Heart left ventricle (tissue), 16 donors: ENCODE measurements at regions not wholly inside any gene's neighbourhood (a gene's known extent, or its start where the extent isn't known, plus 50 kb on each side); places are given as distances from the start of the nearest gene placed in this dataset.

Source experiments
- ATAC-seq, 4 donors: fragments of 200-7000 bp; cut with Tn5 transposase; one replicate each; pipeline ENCODE4 v1.9.1; 2020 to 2022; ENCODE audit warnings: moderate library complexity in 4 of 4, mild to moderate bottlenecking in 3 of 4, moderate number of reproducible peaks in 1 of 4
- DNase-seq, 5 donors: peaks; one replicate each; pipeline ENCODE4 v3.0.0-alpha.2; 2020
- H3K27ac ChIP-seq, 12 donors: fragments of 200-600 bp; sonication (generic) in 4 of 12; one replicate each; pipeline versions ENCODE4 v1.5.0 to v1.8.0; 2016 to 2022; ENCODE audit warnings: mild to moderate bottlenecking in 2 of 12
- H3K27me3 ChIP-seq, 9 donors: fragments of 200-600 bp; sonication (generic) in 2 of 9; one replicate each; pipeline versions ENCODE4 v1.5.1 to v1.8.0; 2016 to 2022; ENCODE audit warnings: mild to moderate bottlenecking in 3 of 9
- H3K36me3 ChIP-seq, 9 donors: fragments of 200-600 bp; sonication (generic) in 2 of 9; one replicate each; pipeline versions ENCODE4 v1.5.0 to v1.8.0; 2018 to 2022; ENCODE audit warnings: mild to moderate bottlenecking in 2 of 9
- H3K4me1 ChIP-seq, 12 donors: fragments of 200-600 bp; sonication (generic) in 4 of 12; one replicate each; pipeline versions ENCODE4 v1.5.0 to v1.8.0; 2016 to 2022; ENCODE audit warnings: mild to moderate bottlenecking in 3 of 12
- H3K4me3 ChIP-seq, 12 donors: fragments of 200-600 bp; sonication (generic) in 4 of 12; one replicate each; pipeline versions ENCODE4 v1.5.0 to v1.8.0; 2017 to 2022; ENCODE audit warnings: mild to moderate bottlenecking in 9 of 12, moderate library complexity in 4 of 12
- H3K9me3 ChIP-seq, 12 donors: fragments of 200-600 bp; sonication (generic) in 4 of 12; one replicate each; pipeline versions ENCODE4 v1.5.0 to v1.8.0; 2016 to 2022; ENCODE audit warnings: mild to moderate bottlenecking in 1 of 12
- CTCF ChIP-seq, 12 donors: fragments of 200-600 bp; sonication (generic) in 4 of 12; IDR thresholded peaks; one replicate each; pipeline versions ENCODE4 v1.5.0 to v1.8.0; 2018 to 2022; ENCODE audit warnings: antibody characterized with exemption in 12 of 12, mild to moderate bottlenecking in 5 of 12
- POLR2A ChIP-seq, 2 donors: fragments of 450-650 bp; IDR thresholded peaks; one replicate each; pipeline ENCODE4 v1.6.1; 2017; ENCODE audit warnings: antibody characterized with exemption in 2 of 2, mild to moderate bottlenecking in 2 of 2, moderate library complexity in 2 of 2
- WGBS, 4 donors: extraction: QIAGEN DNeasy Blood & Tissue Kit in 2 of 4; methylation state at CpG; one replicate each; pipeline versions ENCODE4 v1.1.5 to v1.1.7; 2013 to 2018; 5-methylcytosine and 5-hydroxymethylcytosine counted together
- intact Hi-C, 10 donors: fragments of 100-400 bp; cut with DNase I; formaldehyde crosslinking; loops; one replicate each; pipeline versions ENCODE4 v1.11.1 to v1.14.2; 2022
- donor health status: ischemic (EF 13 %, LVEDD 7.1; RV severe dilation, severe dysfunction).
- donor health status: healthy with polysubstance abuse.
- donor health status: DM: no; HTN: yes; CAD: no.
- donor health status: DM: no; HTN: no; CAD: no.
- donor health status: ischemic (EF 25% LVEDD 6.9; RV normal size, moderate dysfunction).
- donor health status: ischemic (EF 25% LVEDD 5.7; RV mildly dilated, moderate dysfunction).
- donor health status: healthy.
- donor health status: DM: yes; HTN: yes; CAD: no.
- donor health status: ischemic (EF 35%, LVEDD 5.7; RV mildly dilated, moderate dysfunction).
- donor health status: nonischemic (EF 11% LVEDD 7.7; RV severe dilation, severe dysfunction).
- donor health status: DM: yes; HTN: yes; CAD: no.
- donor health status: PGD.
- donor health status: ischemic (EF 29% LVEDD 5.4; RV normal size, mild dysfunction).
- donor health status: nonischemic (EF 23%, LVEDD 6.1; RV moderate dilation, normal function).

DNA sequence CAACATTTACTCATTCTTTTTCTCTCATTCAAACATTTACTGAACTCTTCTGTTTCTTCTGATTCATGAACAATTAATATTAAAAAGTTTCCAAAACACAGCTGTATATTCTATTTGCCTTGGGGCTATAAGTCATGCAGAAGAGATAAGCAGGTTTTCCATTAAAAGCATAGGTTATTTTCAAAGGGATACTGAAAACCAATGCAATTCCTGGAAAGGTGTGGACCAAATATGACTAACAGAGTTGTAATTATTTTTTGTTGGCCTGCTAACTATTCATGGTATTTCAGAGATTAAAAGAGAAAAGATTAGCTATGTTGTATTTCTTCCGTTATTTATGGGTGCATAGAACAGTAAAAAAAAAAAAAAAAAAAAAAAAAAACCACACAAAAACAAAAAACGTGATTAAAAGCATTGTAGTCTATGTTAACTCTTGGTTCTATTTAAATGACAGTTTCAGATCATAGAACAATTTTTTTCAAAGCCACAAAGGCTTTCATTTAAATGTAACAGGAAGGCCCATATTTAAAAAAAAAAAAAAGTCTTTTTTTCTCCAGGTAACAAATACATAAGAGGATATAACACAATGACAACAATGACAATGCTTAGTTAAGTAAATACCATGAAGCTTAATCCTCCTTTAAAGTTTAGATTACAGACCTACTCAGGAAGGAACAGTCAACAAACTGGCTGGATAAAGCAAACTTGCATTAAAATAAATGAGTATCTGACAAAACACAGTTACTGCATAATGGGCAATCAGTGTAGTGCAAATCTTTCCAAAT is 1042.9 kb downstream of the GATA3 start:
- ATAC-seq (no peak), DNase-seq (no peak)
- H3K27ac ChIP-seq: no peak overlapping the region
- intact Hi-C loops: no loop called here
- peaks cover 0 to 4% (median 0%) of the 10 kb centered on the region in 9 donors for H3K27me3 ChIP-seq
- H3K36me3 ChIP-seq: no peaks in the 10 kb centered on the region
- peaks cover 0 to 4% (median 0%) of the 10 kb centered on the region in 12 donors for H3K9me3 ChIP-seq
- WGBS, 4 donors: 35 to 52% (median 49%) methylated on average over 2 of the region's 2 CpGs
- no peaks in the 10 kb centered on the region for H3K4me1 ChIP-seq
- H3K4me3 ChIP-seq: no peak overlapping the region
- TF ChIP-seq CTCF (IDR thresholded peaks at IDR 0.05): no peak
- no peak for TF ChIP-seq POLR2A (IDR thresholded peaks at IDR 0.05)

GRCh38 chr10:9097991-9098306 is 1043.5 kb downstream of the GATA3 start:
- no peak overlapping the region for H3K4me3 ChIP-seq
- peaks cover 0 to 4% (median 0%) of the 10 kb centered on the region in 12 donors for H3K9me3 ChIP-seq
- H3K27ac ChIP-seq: no peak overlapping the region
- TF ChIP-seq CTCF (IDR thresholded peaks at IDR 0.05) (no peak), POLR2A (IDR thresholded peaks at IDR 0.05) (no peak)
- DNase-seq: no peak
- no peaks in the 10 kb centered on the region for H3K4me1 ChIP-seq
- 40 to 42% (median 41%) methylated on average over 4 of the region's 4 CpGs for WGBS, 4 donors
- no peak for ATAC-seq
- intact Hi-C loops: no loop called here
- H3K27me3 ChIP-seq: peaks cover 0 to 4% (median 0%) of the 10 kb centered on the region in 9 donors
- no peaks in the 10 kb centered on the region for H3K36me3 ChIP-seq

DNA sequence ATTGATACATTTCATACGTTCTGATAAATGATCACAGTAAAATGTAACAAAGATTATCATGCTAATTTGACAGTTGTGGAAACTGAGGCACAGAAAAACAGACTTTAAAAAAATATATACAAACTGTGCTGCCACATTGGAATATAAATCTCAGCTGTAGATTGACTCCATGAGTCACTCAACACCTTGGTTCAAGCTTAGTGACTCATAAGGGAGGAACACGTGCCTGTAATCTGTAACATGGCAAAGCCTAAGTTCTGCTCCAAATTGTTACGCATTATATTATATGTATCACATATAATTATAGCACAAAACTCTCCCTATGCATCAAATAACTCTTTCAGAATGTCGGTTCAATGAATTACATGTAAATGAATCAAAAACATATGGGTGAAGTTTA is 1047.5 kb downstream of the GATA3 start:
- intact Hi-C loops: no loop called here
- 57 to 65% (median 63%) methylated on average over 4 of the region's 4 CpGs for WGBS, 4 donors
- no peaks in the 10 kb centered on the region for H3K9me3 ChIP-seq
- ATAC-seq: no peak
- no peaks in the 10 kb centered on the region for H3K36me3 ChIP-seq
- DNase-seq: no peak
- H3K4me1 ChIP-seq: no peaks in the 10 kb centered on the region
- no peak overlapping the region for H3K4me3 ChIP-seq
- no peaks in the 10 kb centered on the region for H3K27me3 ChIP-seq
- TF ChIP-seq CTCF (IDR thresholded peaks at IDR 0.05) (no peak), POLR2A (IDR thresholded peaks at IDR 0.05) (no peak)
- H3K27ac ChIP-seq: no peak overlapping the region

- intact Hi-C loops: no loop called here
- WGBS, 4 donors: 27 to 33% (median 30%) methylated on average over 4 of the region's 4 CpGs
- Histone ChIP-seq H3K36me3 (no peaks in the 10 kb centered on the region), H3K27me3 (no peaks in the 10 kb centered on the region), H3K27ac (no peak overlapping the region), H3K4me1 (no peaks in the 10 kb centered on the region), H3K4me3 (no peak overlapping the region), H3K9me3 (no peaks in the 10 kb centered on the region)
- no peak for ATAC-seq
- TF ChIP-seq POLR2A (IDR thresholded peaks at IDR 0.05): no peak
- no peak for TF ChIP-seq CTCF (IDR thresholded peaks at IDR 0.05)
- DNase-seq: no peak
Measured at GRCh38 chr10:9103301-9103700, 1048.8 kb downstream of the GATA3 start.
